Stimulated activated CD4-positive, alpha-beta T cell treated with anti-CD3 and anti-CD28 coated beads, TNF-alpha, amount 100 ng/mL, for 24 hours (primary cell): ENCODE measurements at regions not wholly inside any gene's neighbourhood (a gene's known extent, or its start where the extent isn't known, plus 50 kb on each side); places are given as distances from the start of the nearest gene placed in this dataset.

Source experiments
- DNase-seq, 3 experiments: peaks; one replicate each; pipeline ENCODE4 v3.0.0-alpha.2; 2020; ENCODE audit warnings: low read depth in 3 of 3

GRCh38 chr10:129140921-129141885 lies 325.8 kb upstream of the MGMT start:
- no peak for DNase-seq

GRCh38 chr10:129151281-129151680 lies 315.8 kb upstream of the MGMT start:
- no peak for DNase-seq

- DNase-seq: no peak
Observed at GRCh38 chr10:129156406-129156805, 310.6 kb upstream of the MGMT start.

DNA sequence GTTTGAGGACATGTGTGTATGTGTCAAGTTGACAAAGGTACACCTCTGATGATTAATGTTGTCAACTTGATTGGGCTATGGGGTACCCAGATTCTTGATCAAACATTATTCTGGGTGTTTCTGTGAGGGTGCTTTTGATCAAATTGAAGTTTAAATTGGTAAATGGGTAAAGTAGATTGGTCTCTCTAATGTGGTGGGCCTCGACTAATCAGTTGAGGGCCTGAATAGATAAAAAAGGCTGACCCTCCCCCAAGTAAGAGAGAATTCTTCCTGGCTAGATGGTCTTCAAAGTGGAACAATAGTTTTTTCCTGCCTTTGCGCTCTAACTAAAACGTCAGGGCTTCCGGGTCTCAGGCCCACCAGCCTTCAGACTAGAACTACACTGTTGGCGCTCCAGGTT lies 309.9 kb upstream of the MGMT start:
- no peak for DNase-seq

DNA sequence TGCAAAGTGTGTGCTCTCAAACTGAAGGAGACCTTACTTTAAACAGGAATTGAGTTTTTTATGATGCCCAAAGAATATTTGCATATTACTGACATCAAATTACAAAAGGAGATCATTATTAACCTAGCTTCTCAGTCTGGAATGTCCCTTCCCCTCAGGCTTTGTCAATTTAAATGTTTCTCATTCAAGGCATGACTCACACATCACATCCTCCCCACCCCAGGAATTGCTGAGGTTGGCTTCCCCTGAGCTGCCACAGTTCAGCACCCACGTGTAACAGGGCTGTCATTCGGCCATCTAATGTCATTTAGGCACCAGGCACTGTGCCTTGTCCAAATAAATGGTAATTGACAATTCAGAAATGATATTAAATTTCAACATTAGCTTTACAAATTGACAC lies 305.9 kb upstream of the MGMT start:
- DNase-seq: peak in 1 of 3 experiments; percentile 2

- no peak for DNase-seq
Observed at GRCh38 chr10:129163531-129163930, 303.5 kb upstream of the MGMT start.

DNA sequence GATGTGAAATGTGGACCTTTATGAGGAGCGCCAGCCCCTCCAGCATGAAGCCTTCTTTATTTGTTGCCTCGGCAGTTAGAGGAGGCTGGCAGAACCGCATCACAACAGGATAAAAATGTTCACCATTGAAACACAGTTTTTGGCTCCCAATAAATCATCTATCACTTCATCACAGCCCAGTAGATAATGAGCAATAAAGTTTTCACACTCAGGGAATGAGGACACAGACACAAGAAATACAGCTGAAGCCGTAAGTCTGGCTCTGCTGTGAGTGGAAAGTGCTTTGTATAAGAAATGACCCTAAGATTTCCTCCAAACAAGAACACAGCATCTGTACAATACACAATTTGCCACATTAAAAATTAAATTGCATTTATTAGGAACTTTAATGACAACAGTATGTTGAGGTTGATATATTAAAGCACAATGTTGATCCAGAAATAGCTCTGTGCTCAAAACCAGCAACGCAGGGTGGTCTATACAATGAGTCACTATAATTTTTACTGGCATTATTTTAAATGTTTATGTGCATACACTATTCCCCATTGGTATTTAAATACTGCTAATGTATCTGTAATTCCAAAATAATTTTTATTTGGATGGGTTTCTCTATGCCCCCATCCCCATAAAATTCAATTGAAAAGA lies 301.8 kb upstream of the MGMT start:
- no peak for DNase-seq

- DNase-seq: no peak
Observed at GRCh38 chr10:129165770-129166169, 301.3 kb upstream of the MGMT start.

GRCh38 chr10:129168660-129169059 lies 298.4 kb upstream of the MGMT start:
- no peak for DNase-seq

GRCh38 chr10:129169115-129169514 lies 297.9 kb upstream of the MGMT start:
- DNase-seq: no peak

- no peak for DNase-seq
Observed at GRCh38 chr10:129170812-129171211, 296.2 kb upstream of the MGMT start.

GRCh38 chr10:129171812-129172211 lies 295.2 kb upstream of the MGMT start:
- no peak for DNase-seq

DNA sequence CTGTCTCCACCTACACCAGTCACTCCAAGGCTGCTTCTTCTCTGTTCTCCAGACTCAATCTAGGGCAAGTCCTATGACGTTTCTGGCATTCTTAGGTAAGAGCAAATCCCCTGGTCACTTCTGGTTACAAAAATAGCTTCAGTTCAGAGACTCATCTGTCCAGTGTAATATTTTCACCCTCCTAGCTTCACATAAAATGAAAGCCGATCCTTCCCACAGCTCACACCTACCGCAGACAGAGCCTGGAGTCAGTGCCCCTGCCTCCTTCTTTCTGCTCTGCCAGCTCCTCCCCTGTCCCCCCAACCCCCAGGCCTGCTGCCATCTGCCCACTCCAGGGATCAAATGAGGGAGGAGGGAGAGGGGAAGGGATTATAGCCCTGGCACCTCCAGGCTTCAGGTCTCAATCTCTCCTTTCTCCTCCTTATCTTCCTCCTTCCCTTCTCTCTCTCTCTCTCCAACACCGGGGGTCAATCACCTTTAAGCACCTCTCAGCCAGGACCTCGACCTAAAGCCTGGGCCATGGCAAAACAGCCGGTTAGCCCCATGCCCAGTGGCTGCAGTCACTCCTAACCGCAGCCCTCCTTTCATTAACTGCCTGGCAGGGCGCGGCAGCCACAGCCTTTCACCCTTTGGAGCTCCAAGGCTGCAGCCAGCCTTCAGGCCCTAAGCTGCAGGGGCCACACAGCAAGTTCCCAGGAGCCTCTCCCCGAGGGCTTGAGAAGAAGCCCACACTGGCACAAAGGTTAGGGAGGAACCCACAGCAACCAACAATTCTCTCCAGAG lies 292.6 kb upstream of the MGMT start:
- DNase-seq: no peak

DNA sequence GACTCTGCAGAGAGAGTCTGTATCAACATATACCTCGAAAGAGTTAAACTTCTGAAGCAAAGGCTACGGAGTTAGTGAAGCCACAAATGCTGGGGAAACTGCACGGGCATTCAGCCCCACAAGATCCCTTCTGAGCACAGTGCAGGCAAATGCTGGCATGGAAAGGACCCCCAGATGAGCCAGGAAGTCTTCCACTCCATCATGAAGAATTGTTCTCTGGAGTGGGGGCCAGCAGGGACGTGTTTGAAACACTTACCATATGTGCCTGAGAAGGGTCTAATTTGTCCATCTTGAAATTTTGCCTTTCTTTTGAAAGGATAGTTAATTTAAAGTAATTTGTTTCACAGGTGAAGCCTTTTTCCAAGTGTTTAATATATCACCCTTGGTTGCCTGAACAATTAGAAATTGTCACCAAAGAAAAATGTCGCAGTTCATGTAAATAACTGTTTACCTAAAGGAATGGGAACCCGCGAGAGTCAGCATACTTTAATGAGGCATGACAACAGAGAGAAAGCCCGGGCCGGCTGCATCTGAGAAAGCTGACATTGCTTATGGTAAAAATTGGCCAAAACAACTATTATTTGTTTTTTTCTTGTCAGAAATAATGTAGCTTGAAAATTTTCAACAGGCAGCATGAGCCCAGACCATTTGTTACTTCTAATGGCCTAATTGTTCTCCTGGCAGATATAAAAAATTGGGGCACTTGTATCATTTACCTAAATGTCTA lies 287.6 kb upstream of the MGMT start:
- DNase-seq: no peak

DNA sequence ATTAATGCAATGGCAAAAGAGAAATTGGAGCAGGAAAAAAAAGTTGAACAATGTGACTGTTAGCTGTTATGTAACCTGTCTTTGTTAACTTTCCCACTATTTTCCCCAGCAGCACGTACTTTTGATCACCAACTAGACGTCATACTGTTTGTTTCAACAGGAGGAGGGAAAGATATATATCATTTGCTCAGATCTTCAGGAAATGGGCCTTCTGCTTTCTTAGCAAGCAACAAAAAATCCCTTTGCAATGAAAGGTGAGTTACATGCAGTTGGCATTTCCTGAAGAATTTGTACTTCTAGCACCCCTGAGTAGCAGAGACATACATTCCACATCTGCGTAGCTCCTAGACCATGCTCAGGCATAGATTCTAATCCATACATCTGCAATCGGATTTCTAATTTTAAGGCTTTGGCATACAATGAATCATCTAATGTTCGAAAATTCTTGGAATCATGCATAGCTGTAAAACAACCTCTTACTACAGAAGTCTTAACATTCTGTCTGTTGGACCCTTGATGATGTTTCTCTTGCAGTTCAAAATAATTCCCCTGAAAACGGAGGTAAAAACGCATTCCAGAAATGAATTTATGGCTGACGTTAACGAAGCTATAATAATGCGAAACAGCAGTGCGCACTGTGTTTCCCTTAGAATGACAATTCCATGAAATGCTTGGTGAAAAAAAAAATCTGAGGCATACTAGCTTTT lies 286.9 kb upstream of the MGMT start:
- no peak for DNase-seq

DNA sequence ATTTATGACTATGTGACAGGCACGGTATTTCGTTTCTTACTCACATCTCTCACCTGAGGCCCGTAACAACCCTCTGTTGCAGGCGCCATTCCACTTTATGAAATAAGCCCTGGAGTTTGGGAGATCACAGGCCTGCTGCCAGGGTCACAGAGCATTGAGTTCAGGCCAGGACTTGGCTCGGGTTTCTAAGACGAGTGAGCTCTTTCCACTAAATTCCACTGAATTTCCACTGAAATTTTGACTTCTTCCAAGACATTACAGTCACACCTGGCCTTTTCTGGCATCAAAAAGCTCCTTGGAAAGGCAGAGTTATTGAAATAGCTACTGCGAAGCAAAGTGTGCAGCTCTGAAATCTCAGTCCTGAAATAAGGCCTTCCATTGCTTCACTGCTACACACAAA lies 282.8 kb upstream of the MGMT start:
- DNase-seq: no peak

GRCh38 chr10:129187331-129187730 lies 279.7 kb upstream of the MGMT start:
- no peak for DNase-seq

DNA sequence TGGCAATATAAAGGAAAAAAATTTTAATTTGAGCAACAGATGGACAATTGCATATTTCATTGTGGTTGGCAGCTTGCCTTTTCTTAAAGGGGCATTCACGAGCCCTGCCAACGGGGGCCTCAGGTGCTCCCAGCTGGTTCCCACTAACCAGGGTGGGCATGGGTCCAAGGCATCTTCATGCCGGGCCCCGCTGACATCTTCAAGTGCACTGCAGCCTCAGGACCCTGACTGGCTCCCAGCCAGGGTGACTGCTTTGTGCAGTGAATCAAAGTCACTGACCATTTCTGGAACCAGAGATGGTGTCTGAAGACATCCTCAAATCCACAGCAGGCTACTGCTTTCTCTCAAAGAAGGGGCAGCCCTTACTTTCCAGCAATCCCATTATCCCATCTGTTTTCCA lies 275.2 kb upstream of the MGMT start:
- no peak for DNase-seq

DNA sequence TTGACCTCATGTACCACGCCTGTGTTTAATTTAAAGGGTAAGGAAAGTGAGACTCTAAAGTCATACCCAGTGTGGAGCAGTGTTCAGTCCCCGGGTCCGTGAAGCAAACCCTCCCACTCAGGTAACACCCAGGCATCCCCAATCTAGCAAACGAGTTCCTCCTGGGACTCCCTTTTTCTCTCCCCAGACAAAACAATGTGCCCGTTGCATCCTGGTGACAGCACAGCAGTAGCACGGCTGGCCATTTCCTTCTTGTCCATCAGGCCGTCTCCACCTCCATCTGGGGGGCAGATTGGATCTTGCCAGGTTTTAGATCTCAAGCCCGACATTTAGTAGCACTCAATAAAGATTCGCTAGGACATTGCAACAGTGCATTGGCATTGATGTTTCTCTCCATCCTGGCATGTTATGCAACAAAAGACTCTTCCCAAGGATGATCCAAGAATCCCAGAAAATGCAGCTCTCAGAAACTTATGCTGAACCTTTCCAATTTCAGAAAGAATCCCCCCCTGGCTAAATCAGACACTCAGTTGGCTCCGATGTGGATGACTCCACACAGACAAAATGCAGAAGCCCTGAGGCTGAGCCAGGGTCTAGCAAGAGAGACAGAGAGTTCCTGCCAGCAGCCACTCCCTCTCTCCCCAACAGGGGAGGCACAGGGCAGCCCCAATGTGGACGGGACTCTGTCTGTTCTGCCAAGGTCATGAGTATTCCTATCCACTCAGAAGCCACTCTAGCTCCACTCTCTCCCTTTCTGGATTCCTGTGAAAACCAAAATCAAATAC lies 274.5 kb upstream of the MGMT start:
- no peak for DNase-seq

GRCh38 chr10:129193148-129193547 lies 273.9 kb upstream of the MGMT start:
- DNase-seq: peak in 1 of 3 experiments; percentile 7
